ENCODE measurements at regions not wholly inside any gene's neighbourhood (a gene's known extent, or its start where the extent isn't known, plus 50 kb on each side); places are given as distances from the start of the nearest gene placed in this dataset.

DNA sequence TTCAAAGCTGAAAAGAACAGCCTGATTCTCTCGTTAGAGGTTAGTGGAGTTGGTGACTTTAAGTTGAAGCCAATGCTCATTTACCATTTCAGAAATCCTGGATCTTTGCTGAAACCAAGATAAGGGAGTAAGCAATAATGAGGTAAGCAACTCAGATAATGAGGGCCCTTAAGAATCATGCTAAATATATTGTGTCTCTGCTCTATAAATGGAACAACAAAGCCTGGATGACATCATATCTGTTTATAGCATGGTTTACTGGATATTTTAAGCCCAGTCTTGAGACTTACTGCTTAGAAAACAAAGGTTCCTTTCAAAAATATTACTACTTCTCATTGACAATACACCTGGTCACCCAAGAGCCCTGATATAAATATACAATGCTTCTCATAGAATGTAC, 276.7 kb upstream of the PPARGC1A start:
- H3K4me3 ChIP-seq (ENCODE audit: low read depth, low read length) = no peak overlapping the region
- in situ Hi-C loops (cut with HindIII; ENCODE audit: low sequenced_read_pairs) = no loop called here
- TF ChIP-seq, protein P1, sequence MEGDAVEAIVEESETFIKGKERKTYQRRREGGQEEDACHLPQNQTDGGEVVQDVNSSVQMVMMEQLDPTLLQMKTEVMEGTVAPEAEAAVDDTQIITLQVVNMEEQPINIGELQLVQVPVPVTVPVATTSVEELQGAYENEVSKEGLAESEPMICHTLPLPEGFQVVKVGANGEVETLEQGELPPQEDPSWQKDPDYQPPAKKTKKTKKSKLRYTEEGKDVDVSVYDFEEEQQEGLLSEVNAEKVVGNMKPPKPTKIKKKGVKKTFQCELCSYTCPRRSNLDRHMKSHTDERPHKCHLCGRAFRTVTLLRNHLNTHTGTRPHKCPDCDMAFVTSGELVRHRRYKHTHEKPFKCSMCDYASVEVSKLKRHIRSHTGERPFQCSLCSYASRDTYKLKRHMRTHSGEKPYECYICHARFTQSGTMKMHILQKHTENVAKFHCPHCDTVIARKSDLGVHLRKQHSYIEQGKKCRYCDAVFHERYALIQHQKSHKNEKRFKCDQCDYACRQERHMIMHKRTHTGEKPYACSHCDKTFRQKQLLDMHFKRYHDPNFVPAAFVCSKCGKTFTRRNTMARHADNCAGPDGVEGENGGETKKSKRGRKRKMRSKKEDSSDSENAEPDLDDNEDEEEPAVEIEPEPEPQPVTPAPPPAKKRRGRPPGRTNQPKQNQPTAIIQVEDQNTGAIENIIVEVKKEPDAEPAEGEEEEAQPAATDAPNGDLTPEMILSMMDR (IDR thresholded peaks at IDR 0.05; ENCODE audit: low read depth, low read length, missing control alignments) = no peak
- DNase-seq (ENCODE audit: low read depth) = no peak

DNA sequence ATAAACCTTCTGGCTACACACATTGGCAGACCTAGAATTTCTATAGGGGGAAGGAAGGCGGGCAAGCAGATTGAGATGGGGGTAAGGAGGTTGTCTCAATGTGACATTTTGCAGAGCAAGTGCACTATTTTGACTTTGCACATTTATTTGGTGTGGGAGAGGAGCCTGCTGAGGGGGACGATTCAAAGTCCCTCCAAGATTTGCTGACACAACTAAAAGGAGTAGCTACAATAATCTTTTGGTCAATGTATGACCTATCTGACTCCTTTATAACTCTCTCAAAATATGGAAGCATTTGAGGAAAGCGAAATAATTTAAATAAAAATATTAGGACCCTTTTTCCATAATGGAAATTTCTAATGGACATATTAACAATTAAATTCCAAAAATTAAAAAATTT, 274.9 kb upstream of the PPARGC1A start:
- TF ChIP-seq, protein P1 (IDR thresholded peaks at IDR 0.05; ENCODE audit: low read depth, low read length, missing control alignments) = no peak
- in situ Hi-C loops (cut with HindIII; ENCODE audit: low sequenced_read_pairs) = no loop called here
- H3K4me3 ChIP-seq (ENCODE audit: low read depth, low read length) = no peak overlapping the region
- DNase-seq (ENCODE audit: low read depth) = no peak

DNA sequence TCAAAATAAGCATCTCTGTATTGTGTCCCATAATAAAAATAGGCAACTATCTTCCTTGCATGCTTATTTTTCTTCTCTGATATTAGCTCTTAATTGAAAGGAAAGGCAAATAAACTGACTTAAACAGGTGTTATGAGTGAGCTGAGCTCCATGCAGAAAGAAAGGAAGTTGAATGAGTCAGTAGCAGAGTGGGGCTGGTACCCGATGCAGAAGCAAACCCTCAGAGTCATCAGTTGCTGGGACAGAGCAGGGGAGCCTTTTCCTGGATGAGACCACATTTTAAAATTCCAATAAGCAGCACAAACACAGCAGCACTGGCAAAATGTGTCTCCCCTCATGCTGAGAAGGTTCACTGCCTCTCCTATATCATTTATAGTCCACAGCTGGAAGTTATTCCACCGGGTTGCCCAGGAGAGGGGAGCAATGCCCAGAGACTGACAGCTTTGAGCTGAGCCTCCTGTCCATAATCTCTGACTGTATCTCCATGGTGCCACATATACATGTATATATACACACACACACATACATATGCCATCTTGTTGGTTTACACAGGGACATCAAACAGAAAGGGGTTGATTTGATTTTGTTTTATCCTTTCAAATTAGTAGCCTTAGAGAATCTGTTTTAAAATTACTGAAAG, 274.3 kb upstream of the PPARGC1A start:
- DNase-seq (ENCODE audit: low read depth) = peak; percentile 6
- H3K4me3 ChIP-seq (ENCODE audit: low read depth, low read length) = no peak overlapping the region
- TF ChIP-seq, protein P1 (IDR thresholded peaks at IDR 0.05; ENCODE audit: low read depth, low read length, missing control alignments) = no peak
- in situ Hi-C loops (cut with HindIII; ENCODE audit: low sequenced_read_pairs) = no loop called here

DNA sequence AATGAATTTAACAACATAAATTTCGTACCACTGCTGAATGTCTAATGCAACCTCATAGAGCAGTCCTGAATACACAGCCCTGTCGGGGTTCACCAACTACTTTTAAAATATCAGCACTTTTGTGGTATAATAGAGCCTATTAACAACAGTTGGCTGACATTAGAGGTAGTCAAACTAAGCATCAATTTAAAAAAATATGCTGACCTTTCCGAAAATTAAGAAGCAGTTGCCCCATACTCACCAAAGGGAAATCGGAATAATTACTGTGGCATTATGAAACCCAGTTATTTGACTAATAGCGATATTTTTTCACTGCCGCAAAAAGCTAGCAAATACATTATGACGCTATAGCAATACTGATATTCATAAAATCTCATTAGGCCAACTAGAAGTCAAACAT, 273.5 kb upstream of the PPARGC1A start:
- TF ChIP-seq, protein P1 (IDR thresholded peaks at IDR 0.05; ENCODE audit: low read depth, low read length, missing control alignments) = no peak
- no peak overlapping the region for H3K4me3 ChIP-seq (ENCODE audit: low read depth, low read length)
- in situ Hi-C loops (cut with HindIII; ENCODE audit: low sequenced_read_pairs) = no loop called here
- DNase-seq (ENCODE audit: low read depth) = no peak

DNA sequence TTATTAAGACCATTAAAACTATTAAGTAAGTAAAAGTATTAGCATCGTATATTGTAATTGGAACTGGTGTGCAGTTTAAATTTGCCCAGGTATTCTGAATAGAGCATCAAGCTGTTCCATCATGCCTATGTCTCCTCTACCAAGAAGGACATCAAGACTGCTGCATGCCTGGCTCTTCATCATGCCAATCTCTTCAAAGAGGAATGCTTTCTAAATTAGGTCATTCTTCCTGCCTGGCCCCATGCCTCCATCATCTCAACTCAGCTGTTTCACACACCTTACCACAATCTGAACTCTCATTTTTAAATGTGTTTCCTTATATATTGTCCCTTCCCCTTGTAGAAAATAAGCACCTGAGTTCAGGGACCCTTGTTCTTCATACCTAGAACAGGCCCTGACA, 270.5 kb upstream of the PPARGC1A start:
- no peak overlapping the region for H3K4me3 ChIP-seq (ENCODE audit: low read depth, low read length)
- TF ChIP-seq, protein P1 (IDR thresholded peaks at IDR 0.05; ENCODE audit: low read depth, low read length, missing control alignments) = no peak
- DNase-seq (ENCODE audit: low read depth) = no peak
- in situ Hi-C loops (cut with HindIII; ENCODE audit: low sequenced_read_pairs) = no loop called here

DNA sequence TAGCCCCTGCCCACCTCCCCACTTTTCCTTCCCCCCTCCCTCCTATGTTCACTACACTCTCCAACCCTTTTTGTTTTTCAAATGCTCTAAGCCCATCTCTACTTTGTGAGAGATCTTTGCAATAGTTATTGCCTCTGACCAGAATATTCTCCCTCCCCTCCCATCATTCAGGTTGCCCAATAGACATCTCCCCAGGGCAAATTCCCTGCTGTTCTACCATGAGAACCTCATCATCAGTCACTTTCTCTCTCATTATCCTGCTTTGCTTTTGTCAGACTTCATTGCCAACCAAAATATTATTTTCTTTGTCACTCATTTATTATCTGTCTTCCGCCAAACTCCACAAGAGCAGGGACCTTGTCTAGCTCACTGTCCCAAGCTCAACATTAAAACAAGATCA, 268.2 kb upstream of the PPARGC1A start:
- TF ChIP-seq, protein P1 (IDR thresholded peaks at IDR 0.05; ENCODE audit: low read depth, low read length, missing control alignments) = no peak
- in situ Hi-C loops (cut with HindIII; ENCODE audit: low sequenced_read_pairs) = no loop called here
- no peak overlapping the region for H3K4me3 ChIP-seq (ENCODE audit: low read depth, low read length)

More for the DNA sequence above, 268.2 kb upstream of the PPARGC1A start:
- no peak for DNase-seq (ENCODE audit: low read depth)
